HG03159 (cell line): ENCODE measurements at regions not wholly inside any gene's neighbourhood (a gene's known extent, or its start where the extent isn't known, plus 50 kb on each side); places are given as distances from the start of the nearest gene placed in this dataset.

Experiments
- ATAC-seq: cut with Tn5 transposase; IDR thresholded peaks from one replicate; pipeline ENCODE4 v1.9.1; 2021; ENCODE audit warnings: mild to moderate bottlenecking, moderate library complexity; ENCODE audit not compliant: unreplicated experiment

DNA sequence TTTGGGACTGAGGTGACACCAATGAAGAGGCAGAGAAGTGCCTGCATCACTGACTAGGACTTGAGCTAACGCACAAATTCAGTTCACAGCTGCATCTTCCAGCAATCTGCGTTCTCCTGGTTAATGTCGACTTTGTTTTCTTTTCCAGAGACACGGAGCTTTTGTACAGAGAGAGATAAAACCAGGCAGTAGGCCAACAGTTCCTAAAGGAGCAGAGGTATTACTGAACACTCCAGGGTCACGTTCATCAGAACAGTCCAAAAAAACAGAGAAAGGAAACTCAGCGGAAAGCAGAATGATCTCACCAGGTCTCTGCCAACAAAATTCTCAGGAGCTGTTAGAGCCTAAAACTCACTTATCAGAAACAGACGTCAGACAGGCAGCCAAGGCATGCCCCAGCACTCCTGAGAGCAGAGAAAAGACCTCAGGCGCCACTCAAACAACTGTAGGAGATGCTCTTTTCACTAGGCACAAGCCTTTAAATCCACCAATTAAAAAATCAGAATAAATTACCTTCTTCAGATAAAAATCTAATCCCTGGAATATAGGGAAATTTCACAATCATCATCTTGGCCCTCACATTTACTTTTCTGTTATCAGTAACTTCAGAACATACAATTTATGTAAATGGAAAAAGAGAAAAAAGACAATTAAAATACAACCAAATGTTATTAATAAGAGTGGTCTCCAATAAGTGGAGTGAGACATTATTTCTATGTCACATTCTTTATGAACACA, 95.9 kb upstream of the SPTBN1 start:
- ATAC-seq: no peak

DNA sequence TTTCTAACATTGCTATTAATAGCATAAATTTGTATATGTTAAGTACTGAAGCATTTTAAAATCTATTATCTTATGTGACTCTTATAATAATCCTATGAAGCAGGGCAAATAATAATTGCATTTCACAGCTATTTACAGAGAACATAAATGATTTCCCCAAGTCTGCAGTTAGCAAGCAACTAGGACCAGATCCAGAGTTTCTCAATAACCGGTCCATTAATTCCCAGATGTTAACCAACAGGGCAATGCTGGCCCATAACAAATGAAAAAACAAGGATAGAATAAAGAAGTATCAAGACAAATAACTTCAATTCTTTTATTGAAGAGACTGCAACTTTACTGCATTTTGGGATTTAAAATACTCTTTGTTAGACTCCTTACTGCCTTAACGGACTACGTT, 91.7 kb upstream of the SPTBN1 start:
- no peak for ATAC-seq

DNA sequence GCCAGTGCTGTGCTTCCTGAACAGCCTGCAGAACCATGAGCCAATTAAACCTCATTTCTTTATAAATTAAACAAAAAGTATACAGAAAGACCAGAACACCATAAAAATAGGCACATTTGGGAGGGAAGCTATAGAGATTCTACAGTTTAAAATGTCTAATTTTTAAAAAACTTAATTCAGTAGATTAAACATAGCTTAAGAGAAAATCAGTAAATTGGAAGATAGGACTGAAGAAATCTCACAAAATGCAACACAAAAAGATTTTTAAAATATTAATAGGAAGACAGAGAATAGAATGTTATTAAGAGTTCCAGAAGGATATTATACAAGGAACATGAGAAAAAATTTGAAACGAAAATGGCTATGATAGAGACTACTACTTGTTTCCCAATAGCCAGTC, 90.5 kb upstream of the SPTBN1 start:
- no peak for ATAC-seq

GRCh38 chr2:54366487-54367280, 89.4 kb upstream of the SPTBN1 start:
- ATAC-seq: no peak

DNA sequence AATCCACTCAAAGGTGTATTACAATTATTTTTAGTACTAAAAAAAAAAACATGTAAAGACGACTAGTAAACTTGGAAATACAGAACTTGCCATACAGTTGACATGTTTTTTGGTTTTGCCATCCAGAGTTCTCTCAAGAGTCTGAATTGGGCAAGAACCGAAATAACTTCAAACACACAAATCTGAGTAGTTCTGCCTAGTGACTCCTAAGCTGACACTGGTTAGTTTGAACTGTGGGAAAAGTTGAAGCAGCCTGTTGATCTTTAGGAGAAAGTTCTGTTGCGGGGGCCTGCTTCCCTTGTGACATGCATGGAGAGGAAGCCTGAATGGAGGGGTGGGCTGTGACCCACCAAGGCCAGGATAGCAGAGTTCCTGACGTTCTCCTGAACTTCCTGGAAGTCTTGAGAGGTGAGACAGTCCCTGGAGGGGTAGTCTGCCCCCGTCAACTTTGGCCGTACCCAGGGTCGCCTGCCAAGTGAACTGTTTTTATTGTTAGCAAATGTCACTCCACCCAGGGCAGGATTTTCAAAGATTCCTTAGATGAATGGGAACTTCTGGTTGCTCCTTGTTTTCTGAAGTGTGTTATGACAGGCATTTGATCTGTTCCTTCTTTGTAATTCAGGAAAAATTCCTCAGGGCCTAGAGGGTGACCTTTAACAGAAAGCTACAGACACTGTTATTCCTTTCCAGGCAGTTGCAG, 85.6 kb upstream of the SPTBN1 start:
- ATAC-seq: no peak

- ATAC-seq: no peak
These were observed 84.6 kb upstream of the SPTBN1 start for GRCh38 chr2:54371460-54372065.

DNA sequence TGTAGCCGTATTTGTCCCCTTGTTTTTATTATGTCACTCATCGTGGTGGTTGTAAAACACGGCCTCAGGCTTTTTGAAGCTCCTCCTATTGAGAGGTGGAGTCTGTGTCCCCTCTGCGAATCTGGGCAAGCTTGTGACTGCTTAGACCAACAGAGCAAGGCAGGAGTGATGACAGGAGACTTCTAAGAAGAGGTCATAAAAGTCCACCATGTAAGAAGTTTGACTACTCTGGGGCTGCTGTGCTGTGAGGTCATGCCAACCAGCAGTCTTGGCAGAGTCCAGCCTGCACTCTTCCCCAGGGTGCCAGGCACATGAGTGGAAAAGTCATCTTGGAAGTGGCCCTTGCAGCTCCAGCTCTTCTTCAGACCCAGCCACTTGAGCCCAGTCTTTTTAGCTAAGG, 83.8 kb upstream of the SPTBN1 start:
- no peak for ATAC-seq

DNA sequence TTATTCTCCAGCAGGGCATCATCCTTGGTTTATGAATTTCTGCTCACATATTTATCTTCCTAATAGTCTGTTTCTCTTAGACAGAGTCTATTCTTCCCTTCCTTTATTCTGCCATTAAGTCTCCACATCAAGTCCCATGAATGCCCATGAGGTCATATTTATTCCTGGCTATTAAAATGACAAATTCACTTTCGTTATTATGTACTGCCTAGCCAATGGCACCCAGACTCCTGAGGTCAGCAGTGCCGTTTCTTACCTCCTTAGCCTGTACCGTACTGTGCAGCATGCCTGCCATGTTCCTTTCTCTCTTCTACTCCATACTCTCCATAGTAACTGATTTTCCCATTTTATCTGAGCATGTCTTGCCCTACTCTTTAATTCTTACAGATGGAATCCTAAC, 82.3 kb upstream of the SPTBN1 start:
- ATAC-seq: no peak

GRCh38 chr2:54374591-54375364, 81.3 kb upstream of the SPTBN1 start:
- no peak for ATAC-seq

GRCh38 chr2:54377451-54377850, 78.7 kb upstream of the SPTBN1 start:
- no peak for ATAC-seq

- ATAC-seq: no peak
These were observed 78.1 kb upstream of the SPTBN1 start for GRCh38 chr2:54377901-54378493.

DNA sequence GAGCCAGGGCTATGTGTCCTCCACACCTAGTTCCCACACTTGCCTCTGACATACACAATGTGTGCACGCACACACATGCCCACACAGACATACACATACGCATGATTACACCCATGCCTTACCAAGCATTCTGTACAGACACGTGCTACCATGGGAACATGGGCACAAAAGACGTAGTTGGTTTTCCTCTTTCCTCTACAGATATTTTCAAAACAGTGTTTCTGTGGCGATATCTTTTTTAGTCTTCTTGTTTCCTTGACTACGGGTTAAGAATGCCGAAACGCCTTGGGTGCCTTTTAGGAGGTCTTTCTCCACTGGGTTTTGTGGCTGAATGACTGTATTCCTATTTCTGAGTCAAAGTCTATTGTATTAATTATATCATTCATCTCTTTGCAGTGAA, 75.5 kb upstream of the SPTBN1 start:
- ATAC-seq: no peak

DNA sequence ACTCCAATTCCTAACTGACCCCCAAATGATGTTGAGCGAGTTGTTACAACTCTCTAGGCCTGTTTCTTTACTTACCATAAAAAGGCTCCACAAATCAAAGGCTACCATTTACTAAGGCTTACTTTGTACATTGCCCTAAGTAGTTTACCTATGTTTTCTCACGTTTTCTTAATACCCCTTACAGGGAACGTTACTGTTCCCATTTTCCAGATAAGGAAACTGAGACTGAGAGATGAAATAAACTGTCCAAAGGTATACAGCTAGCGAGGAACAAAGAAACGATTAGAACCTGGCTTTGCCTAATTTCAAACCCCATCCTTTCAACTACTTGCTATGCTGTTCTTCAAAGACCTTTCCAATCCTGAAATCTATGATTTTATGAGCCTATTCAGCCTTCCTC, 74.8 kb upstream of the SPTBN1 start:
- no peak for ATAC-seq

GRCh38 chr2:54382601-54383000, 73.5 kb upstream of the SPTBN1 start:
- no peak for ATAC-seq

DNA sequence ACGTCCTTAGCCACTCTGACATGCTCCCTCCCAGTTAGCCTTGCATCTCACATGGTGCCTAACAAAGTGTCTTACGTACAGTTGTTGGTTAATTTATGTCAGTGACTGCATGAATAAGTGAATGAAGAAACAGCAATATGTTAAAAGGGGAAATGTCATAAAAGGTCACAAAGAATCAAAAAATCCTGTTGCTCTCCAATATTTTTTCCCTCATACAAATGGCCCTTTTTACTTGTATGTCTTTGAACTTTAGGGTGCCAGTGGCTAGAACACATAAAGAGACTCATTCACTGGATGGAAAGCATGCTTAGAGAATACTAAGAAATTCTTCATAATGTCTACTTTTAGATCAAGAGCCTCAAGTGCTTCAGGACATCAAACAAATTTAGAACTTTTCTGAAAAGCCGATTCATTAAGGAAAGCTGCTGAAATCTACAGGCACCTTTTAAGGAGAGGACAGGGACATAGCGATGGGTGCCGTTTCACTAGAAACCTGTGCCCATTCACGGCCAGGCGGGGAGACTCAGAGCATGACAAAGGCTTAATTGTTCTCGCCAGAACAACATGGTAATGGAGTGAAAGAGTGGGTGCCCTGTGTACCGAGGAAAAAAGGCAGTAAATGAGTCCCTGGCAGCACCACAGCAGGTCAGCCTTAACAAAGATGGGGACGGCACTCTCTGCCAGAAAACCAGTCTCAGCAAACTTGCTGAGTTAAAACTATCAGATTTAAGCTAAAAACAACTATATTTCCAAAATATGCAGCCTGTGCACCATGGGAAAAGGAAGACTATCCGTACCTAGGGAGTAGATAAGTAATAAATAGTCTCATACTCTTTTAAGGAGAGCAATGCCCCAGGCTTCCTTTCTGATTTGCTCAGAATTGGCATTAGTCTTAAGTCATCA, 71.6 kb upstream of the SPTBN1 start:
- no peak for ATAC-seq

- ATAC-seq: no peak
These were observed 70.9 kb upstream of the SPTBN1 start for GRCh38 chr2:54385271-54385670.

- no peak for ATAC-seq
These were observed 69.5 kb upstream of the SPTBN1 start for GRCh38 chr2:54386585-54386984.

DNA sequence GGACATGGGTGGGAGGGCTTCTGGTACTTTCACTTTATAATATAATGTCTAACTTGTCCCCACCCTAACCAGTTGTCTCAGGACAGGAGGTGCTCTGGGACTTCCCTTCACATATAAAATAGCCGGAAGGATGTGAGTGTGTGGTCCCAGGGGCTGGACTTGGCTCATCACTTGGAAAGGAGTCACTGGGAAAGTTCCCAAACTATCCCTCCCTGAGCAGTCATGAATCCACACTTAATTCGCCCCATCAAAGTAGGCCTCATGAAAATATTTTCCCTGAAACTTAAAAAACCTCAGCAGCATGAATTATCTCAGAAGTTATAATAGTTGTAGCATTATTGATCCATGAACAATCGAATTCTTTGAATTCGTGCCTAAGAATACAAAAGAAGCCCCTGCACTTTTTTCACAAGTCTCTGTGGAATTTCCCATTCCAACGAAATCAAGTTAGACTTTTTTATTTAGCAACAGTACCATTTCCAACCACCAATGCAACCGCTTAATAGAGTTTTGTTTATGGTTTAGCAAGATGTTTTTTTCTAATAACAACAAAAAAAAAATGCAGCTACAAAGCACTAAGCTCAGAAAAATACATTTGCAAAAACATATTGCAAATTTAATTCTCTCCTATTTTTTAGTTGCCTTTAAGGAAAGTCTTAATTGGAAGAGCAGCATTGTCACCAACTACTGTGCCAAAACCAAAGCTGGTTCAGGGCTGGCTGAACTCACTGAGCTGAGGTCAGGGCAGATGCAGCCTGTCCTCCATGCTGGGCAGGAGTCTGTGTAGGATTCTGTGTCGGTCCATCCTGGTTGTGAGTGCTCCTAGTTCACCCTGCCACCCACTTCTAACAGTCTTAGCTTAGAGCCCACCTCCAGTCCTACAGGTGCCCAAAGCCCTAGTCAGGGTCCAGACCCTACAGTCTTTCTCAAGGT, 68.8 kb upstream of the SPTBN1 start:
- no peak for ATAC-seq
